Epithelial cell of esophagus (primary cell): ENCODE measurements at regions not wholly inside any gene's neighbourhood (a gene's known extent, or its start where the extent isn't known, plus 50 kb on each side); places are given as distances from the start of the nearest gene placed in this dataset.

Experiments used
- DNase-seq: peaks from one replicate; pipeline ENCODE4 v3.0.0; 2010; ENCODE audit warnings: low read depth
- H3K4me3 ChIP-seq: 2 replicates; pipeline ENCODE4 v1.5.1; 2011; ENCODE audit warnings: mild to moderate bottlenecking, low read length, control low read depth
- CTCF ChIP-seq: IDR thresholded peaks from 2 replicates; pipeline ENCODE4 v1.5.1; 2011; ENCODE audit warnings: low read depth, mild to moderate bottlenecking, low read length, control low read depth, inconsistent platforms; ENCODE audit not compliant: insufficient read depth; ENCODE audit errors: missing control alignments

DNA sequence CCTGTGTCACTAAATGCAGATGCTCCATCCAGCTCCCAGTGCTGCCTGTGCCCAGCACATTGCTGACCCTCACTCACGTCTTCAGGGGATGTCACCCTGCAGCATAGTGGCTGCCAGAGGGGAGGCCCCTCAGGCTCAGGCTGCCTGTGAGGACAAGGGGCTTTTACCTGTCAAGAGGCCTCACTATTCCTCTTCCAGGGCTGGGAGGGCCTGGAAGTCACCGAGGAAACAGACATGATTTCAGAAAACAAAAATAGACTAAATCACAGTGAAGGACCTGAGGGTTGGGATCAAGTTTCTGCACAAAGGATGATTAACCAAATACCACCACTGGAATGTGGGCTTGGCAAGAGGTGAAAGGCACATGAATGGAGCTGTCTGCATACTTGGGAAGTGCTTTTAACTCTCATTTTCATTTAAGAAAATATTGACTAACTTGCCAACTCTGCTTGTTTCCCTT is 1202.3 kb downstream of the BCL11B start:
- DNase-seq, result peak; percentile 94
- no peak for TF ChIP-seq CTCF
- no peak overlapping the region for H3K4me3 ChIP-seq

GRCh38 chr14:98070536-98070935 is 1201.5 kb downstream of the BCL11B start:
- TF ChIP-seq CTCF, result no peak
- no peak overlapping the region for H3K4me3 ChIP-seq
- peak; percentile 25 for DNase-seq

DNA sequence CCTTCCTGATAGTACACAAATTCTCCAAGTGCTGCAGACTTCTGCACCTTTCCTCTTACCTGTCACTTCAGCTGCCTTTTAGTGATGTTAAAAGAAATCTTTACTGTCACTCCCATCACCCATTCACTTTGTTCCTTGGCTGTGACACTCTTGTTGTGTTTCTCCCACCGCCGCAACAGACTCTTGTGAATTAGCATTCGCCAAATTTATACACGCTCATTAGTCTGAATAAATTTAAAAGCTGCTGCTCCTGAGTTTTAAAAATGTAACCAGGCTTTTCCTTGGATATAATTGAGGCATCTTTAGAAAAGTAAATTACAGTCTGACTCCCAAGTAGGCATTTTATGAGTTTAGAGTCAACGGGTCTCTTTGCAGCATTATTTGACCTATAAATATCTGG is 1197.9 kb downstream of the BCL11B start:
- no peak for TF ChIP-seq CTCF
- H3K4me3 ChIP-seq, result no peak overlapping the region
- no peak for DNase-seq

DNA sequence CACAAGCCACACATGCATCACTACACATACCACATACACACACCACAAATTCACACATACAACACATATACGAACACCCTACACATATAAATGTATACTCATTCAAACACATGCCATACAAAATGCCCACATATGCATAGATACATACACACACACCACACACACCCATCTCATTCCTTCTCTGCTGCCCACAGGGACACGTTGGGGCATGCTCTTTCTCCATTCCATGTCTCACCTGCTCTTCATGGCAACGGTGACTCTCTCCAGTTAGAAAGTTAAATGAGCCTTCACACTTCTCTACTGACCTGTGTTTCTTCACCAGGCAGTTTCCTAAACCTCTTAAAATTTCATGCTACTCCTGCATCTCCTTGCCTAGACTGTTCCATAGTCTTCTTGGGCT is 1194.8 kb downstream of the BCL11B start:
- DNase-seq, result peak; percentile 96
- no peak overlapping the region for H3K4me3 ChIP-seq
- no peak for TF ChIP-seq CTCF

DNA sequence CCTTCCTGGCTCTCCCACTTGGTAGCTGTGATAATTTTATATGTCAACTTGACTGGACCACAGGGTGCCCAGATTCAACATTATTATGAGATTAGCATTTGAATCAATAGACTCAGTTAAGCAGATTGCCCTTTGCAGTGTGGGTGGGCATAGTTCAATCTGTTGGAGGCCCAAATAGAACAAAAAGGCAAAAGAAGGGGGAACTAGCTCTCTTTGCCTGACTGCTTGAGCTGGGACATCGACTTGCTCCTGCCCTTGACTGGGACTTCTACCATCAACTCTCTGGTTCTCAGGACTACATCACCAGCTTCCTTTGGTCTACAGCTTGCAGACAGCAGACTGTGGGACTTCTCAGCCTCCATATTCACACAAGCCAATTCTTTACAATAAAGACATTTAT is 1189.2 kb downstream of the BCL11B start:
- no peak overlapping the region for H3K4me3 ChIP-seq
- DNase-seq, result no peak
- no peak for TF ChIP-seq CTCF

- H3K4me3 ChIP-seq, result no peak overlapping the region
- no peak for DNase-seq
- TF ChIP-seq CTCF, result no peak
These were observed 1186.2 kb downstream of the BCL11B start for GRCh38 chr14:98085751-98086150.

DNA sequence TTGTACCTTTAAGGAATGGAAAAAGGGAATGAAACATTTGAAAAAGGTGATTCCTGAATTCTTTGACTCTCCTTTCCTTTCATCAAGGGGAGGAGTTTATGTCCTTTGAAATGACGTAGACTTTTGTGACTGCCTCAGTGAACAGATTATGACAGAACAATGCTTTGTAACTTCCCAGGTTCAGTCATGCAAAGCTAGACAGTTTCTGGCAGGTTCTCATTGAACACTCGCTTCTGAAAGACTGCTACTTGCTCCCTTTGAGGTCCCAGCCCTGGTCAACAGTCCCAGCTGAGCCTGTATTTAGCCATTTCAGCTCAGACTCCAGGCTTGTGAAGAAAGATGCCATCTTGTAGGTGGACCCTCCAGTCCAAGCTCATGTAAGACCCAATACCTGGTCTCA is 1178.9 kb downstream of the BCL11B start:
- H3K4me3 ChIP-seq, result no peak overlapping the region
- TF ChIP-seq CTCF, result no peak
- no peak for DNase-seq
